IMR-90 (cell line): ENCODE measurements at regions not wholly inside any gene's neighbourhood (a gene's known extent, or its start where the extent isn't known, plus 50 kb on each side); places are given as distances from the start of the nearest gene placed in this dataset.

Experiments used
- ATAC-seq: fragments of 200-7000 bp; cut with Tn5 transposase; 2 replicates; pipeline ENCODE4 v1.9.1; 2020; ENCODE audit warnings: low read depth, mild to moderate bottlenecking, moderate library complexity
- BruUV-seq: library from RNA; stranded (reverse); fragments of 400-500 nt; replicated peaks from 2 replicates; lab custom pipeline; 2021; lab: Mats Ljungman, UMichigan
- CTCF ChIA-PET: fragments of 300-600 bp; formaldehyde crosslinking; extraction: SDS; loops from one replicate; lab custom pipeline; 2021; ENCODE audit warnings: antibody characterized with exemption; lab: Yijun Ruan, JAX
- POLR2A ChIA-PET: fragments of 300-600 bp; sonication (Branson Sonifier 250); formaldehyde crosslinking; loops from one replicate; lab custom pipeline; 2022; ENCODE audit warnings: antibody characterized with exemption; ENCODE audit not compliant: unreplicated experiment; lab: Charles Lee
- DNase-seq: peaks from one replicate; pipeline ENCODE4 v3.0.0; 2013
- H2AFZ ChIP-seq: replicated peaks from 2 replicates; pipeline ENCODE3; 2013; ENCODE audit warnings: low read length, mild to moderate bottlenecking; ENCODE audit not compliant: poor library complexity
- H2AK5ac ChIP-seq: 2 replicates; pipeline ENCODE4 v1.6.1; 2013; ENCODE audit warnings: low read depth, low read length, inconsistent platforms
- H2AK9ac ChIP-seq: replicated peaks from 2 replicates; pipeline ENCODE3; 2013; ENCODE audit warnings: mild to moderate bottlenecking, low read depth, low read length, moderate library complexity; ENCODE audit not compliant: poor library complexity
- H2BK120ac ChIP-seq: 2 replicates; pipeline ENCODE4 v1.6.1; 2013; ENCODE audit warnings: low read depth, low read length, inconsistent platforms
- H2BK15ac ChIP-seq: 3 replicates; pipeline ENCODE4 v1.6.1; 2013; ENCODE audit warnings: low read depth, low read length, inconsistent platforms
- H2BK20ac ChIP-seq: 2 replicates; pipeline ENCODE4 v1.6.1; 2013; ENCODE audit warnings: low read depth, mild to moderate bottlenecking, inconsistent platforms, low read length, moderate library complexity
- H2BK5ac ChIP-seq: 2 replicates; pipeline ENCODE4 v1.6.1; 2013; ENCODE audit warnings: mild to moderate bottlenecking, low read depth, low read length, inconsistent platforms; ENCODE audit not compliant: poor library complexity, severe bottlenecking
- H3K14ac ChIP-seq: replicated peaks from 2 replicates; pipeline ENCODE4 v1.6.1; 2013; ENCODE audit warnings: low read depth, low read length, inconsistent platforms
- H3K18ac ChIP-seq: 2 replicates; pipeline ENCODE4 v1.6.1; 2013; ENCODE audit warnings: low read depth, low read length, control low read depth
- H3K23ac ChIP-seq: 2 replicates; pipeline ENCODE4 v1.6.1; 2013; ENCODE audit warnings: low read depth, low read length, inconsistent platforms
- H3K27ac ChIP-seq: 2 replicates; pipeline ENCODE4 v1.5.1; 2013; ENCODE audit warnings: mild to moderate bottlenecking, control low read depth, low read length; ENCODE audit not compliant: insufficient read depth
- H3K27me3 ChIP-seq: 2 replicates; pipeline ENCODE4 v1.6.1; 2013; ENCODE audit warnings: low read length; ENCODE audit not compliant: control insufficient read depth, insufficient read depth
- H3K36me3 ChIP-seq: 2 replicates; pipeline ENCODE4 v1.6.1; 2013; ENCODE audit warnings: low read length, mixed read lengths; ENCODE audit not compliant: control insufficient read depth, insufficient read depth
- H3K4ac ChIP-seq: 2 replicates; pipeline ENCODE4 v1.6.1; 2013; ENCODE audit warnings: low read depth, low read length, inconsistent platforms
- H3K4me1 ChIP-seq: 2 replicates; pipeline ENCODE4 v1.6.1; 2013; ENCODE audit warnings: low read length, mixed read lengths; ENCODE audit not compliant: control insufficient read depth, insufficient read depth
- H3K4me2 ChIP-seq: 2 replicates; pipeline ENCODE4 v1.6.1; 2013; ENCODE audit warnings: low read depth, mild to moderate bottlenecking, control low read depth, low read length, moderate library complexity
- H3K4me3 ChIP-seq: 2 replicates; pipeline ENCODE4 v1.5.1; 2013; ENCODE audit warnings: low read depth, mild to moderate bottlenecking, control low read depth, low read length, moderate library complexity; ENCODE audit not compliant: insufficient read depth
- H3K56ac ChIP-seq: 2 replicates; pipeline ENCODE4 v1.6.1; 2013; ENCODE audit warnings: low read length, inconsistent platforms; ENCODE audit not compliant: insufficient read depth; ENCODE audit errors: extremely low read depth
- H3K79me1 ChIP-seq, 2 experiments: 2 replicates each; pipeline ENCODE4 v1.6.1; 2013; ENCODE audit warnings: low read length in 2 of 2, inconsistent platforms in 1 of 2, low read depth in 1 of 2
- H3K9ac ChIP-seq: 2 replicates; pipeline ENCODE4 v1.6.1; 2013; ENCODE audit warnings: low read depth, low read length, control low read depth
- H3K9me1 ChIP-seq: 2 replicates; pipeline ENCODE4 v1.6.1; 2013; ENCODE audit warnings: low read length, inconsistent platforms; ENCODE audit not compliant: insufficient read depth
- H3K9me3 ChIP-seq: 2 replicates; pipeline ENCODE4 v1.6.1; 2013; ENCODE audit warnings: low read length; ENCODE audit not compliant: control insufficient read depth, insufficient read depth
- H4K20me1 ChIP-seq: 2 replicates; pipeline ENCODE4 v1.6.1; 2013; ENCODE audit warnings: low read length, inconsistent platforms; ENCODE audit not compliant: insufficient read depth
- H4K5ac ChIP-seq: 2 replicates; pipeline ENCODE4 v1.6.1; 2013; ENCODE audit warnings: mild to moderate bottlenecking, low read depth, low read length, control low read depth
- H4K8ac ChIP-seq, 2 experiments: 2 replicates each; pipeline ENCODE4 v1.6.1; 2013; ENCODE audit warnings: low read depth in 2 of 2, low read length in 2 of 2, control low read depth in 1 of 2, inconsistent platforms in 1 of 2
- H4K91ac ChIP-seq: 2 replicates; pipeline ENCODE4 v1.6.1; 2013; ENCODE audit warnings: low read depth, low read length, inconsistent platforms; ENCODE audit not compliant: insufficient read depth
- BHLHE40 ChIP-seq: fragments of 150-350 bp; IDR thresholded peaks from 2 replicates; pipeline ENCODE4 v1.6.1; 2016; ENCODE audit warnings: mild to moderate bottlenecking, low read depth, low read length
- CEBPB ChIP-seq: IDR thresholded peaks from 2 replicates; pipeline ENCODE4 v1.6.1; 2012; ENCODE audit warnings: low read depth, low read length, improper control_type of control experiment
- CHD1 ChIP-seq: IDR thresholded peaks from 2 replicates; pipeline ENCODE4 v1.6.1; 2012; ENCODE audit warnings: low read depth, low read length, improper control_type of control experiment
- CTCF ChIP-seq: conservative IDR thresholded peaks from 2 replicates; pipeline ENCODE4 v1.5.1; 2012; ENCODE audit warnings: mild to moderate bottlenecking, low read depth, low read length, improper control_type of control experiment
- ELK1 ChIP-seq: fragments of 150-350 bp; IDR thresholded peaks from 2 replicates; pipeline ENCODE4 v1.6.1; 2016; ENCODE audit warnings: low read depth, mild to moderate bottlenecking, low read length, moderate library complexity, borderline replicate concordance
- FOS ChIP-seq: fragments of 150-350 bp; IDR thresholded peaks from 2 replicates; pipeline ENCODE4 v1.6.1; 2016; ENCODE audit warnings: low read depth, low read length
- MAFK ChIP-seq: IDR thresholded peaks from 2 replicates; pipeline ENCODE4 v1.6.1; 2012; ENCODE audit warnings: low read depth, low read length, improper control_type of control experiment
- MAZ ChIP-seq: IDR thresholded peaks from 2 replicates; pipeline ENCODE4 v1.6.1; 2012; ENCODE audit warnings: low read depth, mild to moderate bottlenecking, low read length, improper control_type of control experiment, moderate library complexity, borderline replicate concordance
- MXI1 ChIP-seq: IDR thresholded peaks from 2 replicates; pipeline ENCODE4 v1.6.1; 2012; ENCODE audit warnings: low read depth, mild to moderate bottlenecking, low read length, moderate library complexity, borderline replicate concordance
- NFE2L2 ChIP-seq: fragments of 150-350 bp; IDR thresholded peaks from 2 replicates; pipeline ENCODE4 v1.6.1; 2016; ENCODE audit warnings: low read depth, mild to moderate bottlenecking, low read length
- POLR2A ChIP-seq: IDR thresholded peaks from 2 replicates; pipeline ENCODE4 v1.6.1; 2012; ENCODE audit warnings: mild to moderate bottlenecking, low read depth, low read length
- RAD21 ChIP-seq: IDR thresholded peaks from 2 replicates; pipeline ENCODE4 v1.6.1; 2012; ENCODE audit warnings: low read length, improper control_type of control experiment
- RCOR1 ChIP-seq: IDR thresholded peaks from 2 replicates; pipeline ENCODE4 v1.6.1; 2012; ENCODE audit warnings: mild to moderate bottlenecking, low read length, improper control_type of control experiment; ENCODE audit not compliant: insufficient replicate concordance
- RFX5 ChIP-seq: IDR thresholded peaks from 2 replicates; pipeline ENCODE4 v1.8.0; 2012; ENCODE audit warnings: low read depth, mild to moderate bottlenecking, low read length, moderate library complexity
- SMC3 ChIP-seq: fragments of 150-350 bp; IDR thresholded peaks from 2 replicates; pipeline ENCODE4 v1.6.1; 2016; ENCODE audit warnings: low read depth, mild to moderate bottlenecking, antibody characterized with exemption, low read length, moderate library complexity
- USF2 ChIP-seq: fragments of 150-350 bp; IDR thresholded peaks from 2 replicates; pipeline ENCODE4 v1.6.1; 2017; ENCODE audit warnings: mild to moderate bottlenecking, antibody characterized with exemption, low read length, low read depth
- WGBS, 2 experiments: methylation state at CpG; one replicate each; pipeline versions ENCODE4 v1.1.5 to v1.1.7; 2013; ENCODE audit warnings: missing lambda C conversion rate in 2 of 2; ENCODE audit not compliant: insufficient read length in 1 of 2; ENCODE audit errors: extremely low coverage in 2 of 2; 5-methylcytosine and 5-hydroxymethylcytosine counted together
- dilution Hi-C: fragments of 300-500 bp; cut with HindIII; formaldehyde crosslinking; loops from one replicate; pipeline ENCODE4 v1.14.3; 2018; ENCODE audit warnings: low sequenced_read_pairs; ENCODE audit not compliant: unreplicated experiment
- in situ Hi-C: fragments of 300-500 bp; cut with MboI; formaldehyde crosslinking; loops from 3 replicates; pipeline ENCODE4 v1.14.3; 2019; ENCODE audit warnings: low sequenced_read_pairs, inconsistent platforms, mixed read lengths
- intact Hi-C: fragments of 100-400 bp; cut with micrococcal nuclease; formaldehyde crosslinking; loops from 2 replicates; pipeline ENCODE4 v1.10.0; 2022

- no peak overlapping the region for H3K4me2 ChIP-seq
- POLR2A ChIA-PET = no interaction called here
- H2AK9ac ChIP-seq = no peak overlapping the region
- H3K23ac ChIP-seq = no peak overlapping the region
- H3K4me3 ChIP-seq = no peak overlapping the region
- no peaks in the 10 kb centered on the region for H3K79me1 ChIP-seq
- no peak overlapping the region for H2BK15ac ChIP-seq
- no peaks in the 10 kb centered on the region for H3K4me1 ChIP-seq
- ATAC-seq = no peak
- no peak overlapping the region for H3K14ac ChIP-seq
- CTCF ChIA-PET = interaction anchor here (0.7 kb wide), 1 partner anchor 9 kb away, joined by 4 read pairs; no protein-coding TSS in a partner anchor
- WGBS, 2 experiments = no CpG with 5 or more reads among the region's 4 CpGs
- no peak overlapping the region for H2AFZ ChIP-seq
- no peak overlapping the region for H3K4ac ChIP-seq
- H4K91ac ChIP-seq = no peak overlapping the region
- no peak overlapping the region for H4K5ac ChIP-seq
- no peaks in the 10 kb centered on the region for H3K27me3 ChIP-seq
- in situ Hi-C loops = no loop called here
- BruUV-seq = no TSS peak
- TF ChIP-seq USF2 = no peak
- TF ChIP-seq CEBPB = no peak
- TF ChIP-seq SMC3 = no peak
- no peak for TF ChIP-seq MXI1
- no peak for TF ChIP-seq MAZ
- TF ChIP-seq RAD21 = no peak
- TF ChIP-seq FOS = no peak
- no peak for TF ChIP-seq BHLHE40
- no peak for TF ChIP-seq POLR2A
- TF ChIP-seq CHD1 = no peak
- TF ChIP-seq CTCF = no peak
- TF ChIP-seq RFX5 = no peak
- TF ChIP-seq ELK1 = no peak
- TF ChIP-seq NFE2L2 = no peak
- no peak for TF ChIP-seq RCOR1
- no peak for TF ChIP-seq MAFK
- no peak overlapping the region for H3K56ac ChIP-seq
- dilution Hi-C loops = no loop called here
- no peaks in the 10 kb centered on the region for H3K9me1 ChIP-seq
- no peak overlapping the region for H3K18ac ChIP-seq
- intact Hi-C loops = no loop called here
- peaks cover 7% of the 10 kb centered on the region for H3K9me3 ChIP-seq
- H2AK5ac ChIP-seq = no peak overlapping the region
- H2BK5ac ChIP-seq = no peak overlapping the region
- DNase-seq = no peak
- H3K27ac ChIP-seq = no peak overlapping the region
- no peak overlapping the region for H3K9ac ChIP-seq
- no peaks in the 10 kb centered on the region for H4K20me1 ChIP-seq
- H2BK120ac ChIP-seq = no peak overlapping the region
- no peaks in the 10 kb centered on the region for H3K36me3 ChIP-seq
- no peak overlapping the region for H4K8ac ChIP-seq
- no peak overlapping the region for H2BK20ac ChIP-seq
Measured at GRCh38 chr13:76091076-76091475, 454.9 kb downstream of the LMO7 start.
